Keratinocyte (primary cell): ENCODE measurements at regions not wholly inside any gene's neighbourhood (a gene's known extent, or its start where the extent isn't known, plus 50 kb on each side); places are given as distances from the start of the nearest gene placed in this dataset.

ENCODE experiments used
- CTCF ChIP-seq, 3 experiments: IDR thresholded peaks in 1 of 3; conservative IDR thresholded peaks in 1 of 3; optimal IDR thresholded peaks in 1 of 3; 2 replicates in 2 of 3; 3 replicates in 1 of 3; pipeline versions ENCODE3 to v1.5.1; 2011; ENCODE audit warnings: low read length in 3 of 3, mild to moderate bottlenecking in 3 of 3, moderate library complexity in 2 of 3, control low read depth in 1 of 3, inconsistent platforms in 1 of 3; ENCODE audit not compliant: insufficient read depth in 2 of 3; ENCODE audit errors: extremely low read depth in 1 of 3
- EZH2 ChIP-seq: IDR thresholded peaks from one replicate; pipeline ENCODE4 v1.6.1; 2012; ENCODE audit warnings: inconsistent platforms, mild to moderate bottlenecking, low read length, moderate library complexity

- no peak for TF ChIP-seq CTCF (optimal IDR thresholded peaks at IDR 0.05 in 1 of 3, IDR thresholded peaks at IDR 0.05 in 1 of 3, conservative IDR thresholded peaks at IDR 0.05 in 1 of 3; ENCODE audit: extremely low read depth in 1 of 3, insufficient read depth in 2 of 3, low read length in 3 of 3)
- no peak for TF ChIP-seq EZH2
Measured at GRCh38 chr6:14211562-14211942, 94.0 kb downstream of the CD83 start.
